OCI-LY3 (cell line): ENCODE measurements at regions not wholly inside any gene's neighbourhood (a gene's known extent, or its start where the extent isn't known, plus 50 kb on each side); places are given as distances from the start of the nearest gene placed in this dataset.

Experiments
- EZH2phosphoT487 ChIP-seq: fragments of 200-600 bp; shearing (Covaris generic); IDR thresholded peaks from 2 replicates; pipeline ENCODE4 v1.6.1; 2018; ENCODE audit warnings: antibody characterized with exemption, mixed run types, low read depth
- TF ChIP-seq, protein P1 (sequence below): fragments of 200-600, 300-600 bp; sonication (generic); IDR thresholded peaks from 2 replicates; pipeline ENCODE4 v1.5.1; 2014; ENCODE audit warnings: antibody characterized with exemption, low read length, low read depth

DNA sequence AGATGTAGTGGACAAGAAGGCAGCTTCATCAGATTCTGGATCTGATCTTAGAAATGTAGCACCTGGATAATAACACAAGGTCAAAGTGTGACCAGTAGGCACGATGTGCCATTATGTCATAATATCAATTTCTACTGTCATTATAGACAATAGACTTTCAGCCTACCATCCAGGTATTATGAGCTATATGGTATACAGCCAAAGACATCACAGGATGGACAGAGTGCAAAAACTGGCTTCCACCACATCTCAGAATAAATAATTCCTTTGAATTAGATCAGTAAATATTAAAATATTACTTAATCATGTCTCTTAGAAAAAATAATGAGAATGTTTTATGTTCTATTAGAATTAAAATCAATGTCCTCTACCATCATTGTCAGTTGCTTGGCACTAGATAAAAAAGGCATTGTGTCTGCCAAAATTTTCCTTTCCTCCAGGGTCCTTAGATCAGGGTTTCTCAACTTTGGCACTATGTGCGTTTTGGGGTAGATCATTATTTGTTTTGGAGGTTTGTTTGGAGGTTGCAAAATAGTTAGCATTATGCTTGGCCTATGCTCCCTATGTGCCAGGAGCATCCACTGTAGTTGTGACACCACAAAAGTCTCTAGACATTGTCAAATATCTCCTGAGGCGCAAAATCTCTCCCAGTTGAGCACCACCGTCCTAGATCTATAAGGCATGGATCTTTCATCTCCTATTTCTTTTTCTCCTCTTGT, 86.7 kb upstream of the NRIP1 start:
- TF ChIP-seq, protein P1, sequence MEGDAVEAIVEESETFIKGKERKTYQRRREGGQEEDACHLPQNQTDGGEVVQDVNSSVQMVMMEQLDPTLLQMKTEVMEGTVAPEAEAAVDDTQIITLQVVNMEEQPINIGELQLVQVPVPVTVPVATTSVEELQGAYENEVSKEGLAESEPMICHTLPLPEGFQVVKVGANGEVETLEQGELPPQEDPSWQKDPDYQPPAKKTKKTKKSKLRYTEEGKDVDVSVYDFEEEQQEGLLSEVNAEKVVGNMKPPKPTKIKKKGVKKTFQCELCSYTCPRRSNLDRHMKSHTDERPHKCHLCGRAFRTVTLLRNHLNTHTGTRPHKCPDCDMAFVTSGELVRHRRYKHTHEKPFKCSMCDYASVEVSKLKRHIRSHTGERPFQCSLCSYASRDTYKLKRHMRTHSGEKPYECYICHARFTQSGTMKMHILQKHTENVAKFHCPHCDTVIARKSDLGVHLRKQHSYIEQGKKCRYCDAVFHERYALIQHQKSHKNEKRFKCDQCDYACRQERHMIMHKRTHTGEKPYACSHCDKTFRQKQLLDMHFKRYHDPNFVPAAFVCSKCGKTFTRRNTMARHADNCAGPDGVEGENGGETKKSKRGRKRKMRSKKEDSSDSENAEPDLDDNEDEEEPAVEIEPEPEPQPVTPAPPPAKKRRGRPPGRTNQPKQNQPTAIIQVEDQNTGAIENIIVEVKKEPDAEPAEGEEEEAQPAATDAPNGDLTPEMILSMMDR: no peak
- no peak for TF ChIP-seq EZH2phosphoT487
